Inflammatory macrophage treated with lipopolysaccharide for 4 hours (primary cell): ENCODE measurements at regions not wholly inside any gene's neighbourhood (a gene's known extent, or its start where the extent isn't known, plus 50 kb on each side); places are given as distances from the start of the nearest gene placed in this dataset.
"Not testable (repeated sequence)": the region's sequence is repeated elsewhere in the genome, so short reads cannot be mapped to it uniquely, and the experiment has no call there.

Source experiments
- DNase-seq: peaks from one replicate; pipeline ENCODE4 v3.0.0-alpha.2; 2020

- not testable (repeated sequence) for DNase-seq
These were observed 237.4 kb upstream of the PRSS58 start for GRCh38 chr7:142495301-142495700.

DNA sequence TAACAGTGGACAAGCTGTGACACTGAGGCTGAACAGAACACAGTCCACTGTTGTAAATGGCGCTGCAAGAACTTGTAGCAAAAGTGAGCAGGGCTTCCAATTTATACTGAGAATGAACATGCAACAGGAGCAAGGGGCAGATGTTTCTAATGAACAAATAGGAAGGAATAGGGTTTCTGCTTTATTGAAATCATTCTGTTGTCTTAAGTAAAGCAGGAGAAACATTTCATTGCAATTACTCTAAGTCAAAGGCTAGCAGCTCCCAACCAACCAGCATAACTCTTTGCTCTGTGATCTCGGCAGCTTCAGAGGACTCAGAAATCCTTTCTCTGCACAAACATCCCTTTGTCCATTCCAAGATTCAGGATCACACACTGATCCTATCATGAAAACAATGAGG is 236.2 kb upstream of the PRSS58 start:
- DNase-seq = no peak

GRCh38 chr7:142488842-142489241 is 231.0 kb upstream of the PRSS58 start:
- DNase-seq = no peak

GRCh38 chr7:142488036-142488633 is 230.3 kb upstream of the PRSS58 start:
- peak; percentile 25 for DNase-seq

- DNase-seq = peak; percentile 10
These were observed 229.7 kb upstream of the PRSS58 start for GRCh38 chr7:142487565-142487964.

DNA sequence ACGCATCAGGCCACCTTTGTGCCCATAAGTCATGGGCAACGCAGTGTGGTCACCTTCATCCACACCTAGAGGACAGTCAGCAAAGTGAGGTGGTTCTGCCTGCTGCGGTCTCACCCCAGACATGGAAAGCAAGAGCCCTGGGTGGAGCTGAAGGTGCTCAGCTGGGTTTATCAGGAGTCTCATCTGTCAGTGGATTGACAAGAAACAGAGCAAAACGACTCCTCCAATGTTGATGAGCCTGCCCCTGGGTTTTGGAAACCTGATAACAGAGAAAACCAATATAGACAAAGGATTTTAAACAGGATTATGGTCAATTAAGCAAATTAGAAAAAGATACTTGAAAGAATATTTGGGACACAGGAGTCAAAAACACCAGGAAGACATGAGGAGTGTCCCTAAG is 229.3 kb upstream of the PRSS58 start:
- DNase-seq = no peak

DNA sequence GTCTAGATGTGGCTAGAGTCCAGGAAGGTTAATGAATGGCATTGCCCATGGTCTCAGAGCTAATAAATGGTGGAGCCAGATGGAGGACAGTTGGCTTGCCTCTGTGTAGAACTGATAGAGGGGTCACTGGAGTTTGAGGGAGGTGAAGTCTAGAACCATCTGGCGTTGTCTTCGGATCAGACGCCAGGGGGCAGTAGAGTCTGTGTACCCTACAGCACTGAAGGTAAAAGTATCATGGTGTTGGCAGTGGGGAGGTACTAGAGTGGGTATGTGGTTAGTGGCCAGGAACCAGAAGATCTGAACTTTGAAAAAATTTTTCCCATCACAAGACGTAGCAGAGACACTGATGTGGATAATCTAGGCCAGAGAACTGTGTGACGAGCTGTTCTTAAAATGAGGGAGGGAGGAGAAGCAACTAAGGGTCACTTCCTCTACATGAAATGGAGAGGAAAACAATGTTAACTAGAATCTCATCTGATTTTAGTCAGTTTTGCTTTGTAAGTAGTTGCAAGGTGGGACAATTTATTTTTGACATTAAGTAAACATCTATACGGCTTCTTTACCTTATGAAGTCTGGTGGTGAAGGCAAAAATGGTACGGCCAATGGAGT is 227.9 kb upstream of the PRSS58 start:
- DNase-seq = peak; percentile 8

GRCh38 chr7:142483659-142484317 is 225.9 kb upstream of the PRSS58 start:
- no peak for DNase-seq

DNA sequence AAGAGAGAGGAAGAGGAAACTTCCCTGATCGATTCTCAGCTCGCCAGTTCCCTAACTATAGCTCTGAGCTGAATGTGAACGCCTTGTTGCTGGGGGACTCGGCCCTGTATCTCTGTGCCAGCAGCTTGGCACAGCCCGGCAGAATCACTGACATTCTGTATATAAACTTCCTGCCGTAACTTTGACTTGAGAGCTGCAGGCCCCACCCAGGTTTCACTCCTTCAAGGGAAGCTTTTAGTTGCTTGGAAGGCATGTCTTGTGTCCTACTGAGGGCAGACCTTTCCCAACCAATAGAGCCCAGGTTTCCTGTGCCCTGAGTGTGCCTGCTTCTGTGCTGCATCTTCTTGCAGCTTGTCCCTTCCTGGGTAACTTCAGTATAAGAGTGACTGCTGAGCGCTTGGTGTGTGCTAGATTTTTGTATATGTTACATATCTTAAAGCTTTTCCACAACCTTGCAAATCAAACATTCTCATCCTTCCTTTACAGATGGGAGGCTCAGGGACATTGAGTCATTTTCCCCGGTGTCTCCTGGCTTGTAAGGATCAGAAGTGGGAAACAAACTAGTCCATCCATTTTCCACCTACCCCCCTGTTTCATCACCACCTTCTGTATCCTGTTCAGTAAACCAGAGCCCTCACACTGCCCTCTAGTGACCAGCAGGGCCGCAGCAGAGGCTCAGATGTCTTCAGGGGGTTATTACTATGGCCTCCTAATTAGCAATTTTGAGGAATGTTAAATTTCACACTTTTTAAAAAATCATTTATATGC is 225.2 kb upstream of the PRSS58 start:
- DNase-seq = peak; percentile 64

GRCh38 chr7:142481548-142481947 is 223.7 kb upstream of the PRSS58 start:
- DNase-seq = no peak

DNA sequence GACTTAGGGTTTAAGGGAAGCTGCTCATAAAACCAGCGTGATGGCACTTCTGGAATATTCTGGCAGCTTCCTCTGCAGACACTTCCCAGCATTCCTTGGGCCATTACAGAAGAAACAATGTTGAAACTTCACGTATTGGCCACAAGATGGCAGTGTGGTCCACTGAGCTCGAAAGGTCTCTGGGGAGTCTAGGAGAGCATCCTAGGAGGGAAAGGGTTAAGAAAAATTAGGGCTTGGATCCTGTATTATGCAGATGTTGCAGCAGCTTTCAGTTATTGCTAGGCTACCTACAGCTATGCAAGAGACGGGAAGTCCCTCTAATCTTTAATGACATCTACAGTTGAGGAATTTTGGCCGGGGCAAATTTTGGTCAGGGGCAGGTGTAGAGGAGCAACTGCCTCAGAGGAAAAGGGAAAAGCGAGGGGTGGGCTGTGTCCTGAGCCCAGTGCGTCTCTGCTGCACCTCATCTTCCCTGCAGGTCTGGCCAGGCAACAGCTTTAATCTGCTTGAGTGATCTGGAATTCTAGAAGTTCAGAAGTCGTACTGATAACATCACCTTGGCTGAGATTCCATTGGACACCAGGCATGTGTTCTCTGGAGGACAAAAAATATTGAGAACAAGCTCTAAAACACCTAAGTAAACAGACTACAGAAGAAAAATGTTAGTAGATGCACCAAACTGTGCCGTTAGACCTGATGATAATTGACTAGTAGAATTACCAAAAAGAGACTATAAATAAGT is 220.8 kb upstream of the PRSS58 start:
- peak; percentile 63 for DNase-seq

DNA sequence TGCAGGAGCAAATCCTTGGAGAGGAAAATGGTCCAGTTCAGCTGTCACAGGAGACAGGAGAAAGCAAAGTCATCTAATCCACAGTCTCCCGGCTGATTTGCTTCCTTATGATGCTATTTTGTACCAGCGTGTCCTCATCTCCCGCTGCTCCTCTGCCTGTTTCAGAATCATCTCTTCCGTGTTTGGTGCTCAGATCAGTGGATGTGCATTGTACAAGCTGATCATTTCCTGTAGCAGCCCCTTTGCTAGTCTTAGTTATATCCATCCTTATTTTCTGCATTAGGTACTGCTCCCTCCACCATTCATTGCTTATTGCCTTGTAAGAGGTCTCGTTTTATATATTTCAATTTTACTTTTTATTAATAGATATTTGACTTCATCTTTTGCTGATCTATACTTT is 219.9 kb upstream of the PRSS58 start:
- DNase-seq = not testable (repeated sequence)

DNA sequence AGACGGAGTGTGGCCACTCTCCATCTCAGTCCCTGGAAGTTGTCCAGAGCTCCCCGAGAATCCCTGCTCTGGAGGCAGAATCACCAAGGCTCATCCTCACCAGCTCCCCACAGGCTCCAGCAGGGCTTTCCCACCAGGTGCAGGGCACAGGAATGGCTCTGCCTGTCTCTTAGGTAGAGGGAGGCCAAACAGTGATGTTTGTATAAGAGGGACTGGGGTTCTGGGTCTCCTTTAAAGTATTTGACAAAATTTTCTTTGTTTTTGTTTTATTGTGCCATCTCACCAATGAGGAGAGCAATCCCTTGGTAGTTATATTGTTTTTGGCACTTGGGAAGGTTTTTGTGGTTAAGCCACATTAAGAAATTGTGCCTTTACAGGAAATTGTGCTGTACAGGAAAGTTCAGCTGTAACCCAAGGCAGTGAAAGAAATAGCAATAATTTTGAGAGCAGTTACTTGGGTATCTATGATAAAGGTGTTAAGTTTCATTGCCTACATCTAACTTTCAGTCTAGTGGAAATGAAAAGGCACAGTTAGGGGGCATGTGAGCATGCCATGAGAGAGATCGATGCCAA is 219.3 kb upstream of the PRSS58 start:
- DNase-seq = no peak

- DNase-seq = no peak
These were observed 218.2 kb upstream of the PRSS58 start for GRCh38 chr7:142476077-142476476.

DNA sequence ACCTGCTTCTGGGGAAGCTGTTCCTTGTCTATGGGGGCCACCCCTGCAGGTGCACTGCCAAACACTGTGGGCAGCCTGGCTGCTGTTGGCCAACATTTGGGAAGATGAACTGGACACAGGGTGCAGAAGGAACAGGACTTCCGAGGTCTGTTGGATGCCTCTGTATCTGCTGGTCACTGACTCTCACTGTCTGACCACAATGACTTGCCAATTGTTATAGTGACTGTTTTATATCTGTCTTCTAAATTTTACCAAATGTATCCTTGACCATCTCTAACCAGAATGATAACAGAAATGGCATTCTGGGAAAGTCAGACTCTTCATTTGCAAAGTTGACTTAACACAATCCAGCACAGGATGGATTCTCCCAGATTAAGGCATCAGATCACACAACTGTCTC is 214.0 kb upstream of the PRSS58 start:
- DNase-seq = no peak

DNA sequence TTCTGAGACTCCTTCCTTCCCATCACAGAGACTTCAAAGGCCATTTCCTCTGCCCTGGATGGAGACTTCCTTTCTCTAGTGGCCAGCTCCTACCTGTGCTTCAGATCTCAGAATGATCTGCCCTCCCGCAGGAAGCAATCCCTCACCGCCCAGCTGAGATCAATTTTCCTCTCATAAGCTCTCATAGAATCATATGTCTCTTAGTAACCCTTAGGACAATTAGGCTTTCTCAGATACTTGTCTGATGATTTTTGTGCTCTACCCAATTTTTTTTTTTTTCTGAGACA is 212.6 kb upstream of the PRSS58 start:
- DNase-seq = no peak

GRCh38 chr7:142469696-142470543 is 212.1 kb upstream of the PRSS58 start:
- no peak for DNase-seq

DNA sequence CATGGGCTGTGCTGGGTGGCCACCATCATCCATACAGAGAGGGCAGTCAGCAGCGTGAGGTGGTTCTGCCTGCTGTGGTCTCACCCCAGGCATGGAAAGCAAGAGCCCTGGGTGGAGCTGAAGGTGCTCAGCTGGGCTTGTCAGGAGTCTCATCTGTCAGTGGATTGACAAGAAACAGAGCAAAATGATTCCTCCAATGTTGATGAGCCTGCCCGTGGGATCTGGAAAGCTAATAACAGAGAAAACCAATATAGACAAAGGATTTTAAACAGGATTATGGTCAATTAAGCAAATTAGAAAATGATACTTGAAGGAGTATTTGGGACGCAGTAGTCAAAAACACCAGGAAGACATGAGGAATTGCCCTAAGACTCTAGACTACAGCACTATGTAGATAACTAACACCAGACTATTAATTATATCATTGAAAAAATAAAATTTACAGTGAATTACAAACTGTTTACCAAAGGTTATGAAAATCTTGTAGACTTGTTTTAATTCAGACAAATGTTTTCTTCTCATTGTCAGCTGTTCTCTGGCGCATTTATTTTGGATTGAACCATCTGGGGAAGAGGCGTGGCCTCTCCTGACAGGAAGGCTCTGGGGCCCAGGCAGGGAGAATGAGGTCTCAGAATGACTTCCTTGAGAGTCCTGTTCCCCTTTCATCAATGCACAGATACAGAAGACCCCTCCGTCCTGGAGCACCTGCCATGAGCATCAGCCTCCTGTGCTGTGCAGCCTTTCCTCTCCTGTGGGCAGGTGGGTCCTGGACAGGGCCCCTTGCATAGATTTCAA is 211.2 kb upstream of the PRSS58 start:
- DNase-seq = no peak

- DNase-seq = not testable (repeated sequence)
These were observed 209.3 kb upstream of the PRSS58 start for GRCh38 chr7:142467056-142467655.

DNA sequence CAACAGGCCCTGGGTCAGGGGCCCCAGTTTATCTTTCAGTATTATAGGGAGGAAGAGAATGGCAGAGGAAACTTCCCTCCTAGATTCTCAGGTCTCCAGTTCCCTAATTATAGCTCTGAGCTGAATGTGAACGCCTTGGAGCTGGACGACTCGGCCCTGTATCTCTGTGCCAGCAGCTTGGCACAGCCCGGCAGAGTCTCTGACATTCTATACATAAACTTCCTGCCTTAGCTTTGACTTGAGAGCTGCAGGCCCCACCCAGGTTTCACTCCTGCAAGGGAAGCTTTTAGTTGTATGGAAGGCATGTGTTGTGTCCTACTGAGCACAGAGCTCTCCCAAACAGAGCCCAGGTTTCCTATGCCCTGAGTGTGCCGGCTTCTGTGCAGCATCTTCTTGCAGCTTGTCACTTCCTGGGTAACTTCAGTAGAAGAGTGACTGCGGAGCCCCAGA is 205.6 kb upstream of the PRSS58 start:
- no peak for DNase-seq

DNA sequence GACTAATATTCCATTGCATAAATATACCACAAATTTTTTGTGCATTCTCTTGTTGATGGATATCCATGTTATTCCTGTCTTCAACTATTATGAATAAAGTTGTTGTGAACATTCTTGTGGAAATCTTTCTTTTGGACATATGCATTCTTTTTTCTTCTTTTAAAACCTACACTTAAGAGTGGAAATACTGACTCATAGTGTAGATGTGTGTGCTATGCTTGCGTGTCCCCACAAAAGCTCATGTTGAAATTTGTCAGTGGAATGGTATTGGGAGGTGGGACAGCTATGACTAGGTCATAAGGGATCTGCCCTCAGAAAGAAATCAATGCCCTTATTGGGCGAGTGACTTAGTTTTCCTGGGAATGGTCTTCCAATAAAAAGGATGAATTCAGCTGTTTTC is 203.6 kb upstream of the PRSS58 start:
- DNase-seq = no peak
